ENCODE measurements at regions not wholly inside any gene's neighbourhood (a gene's known extent, or its start where the extent isn't known, plus 50 kb on each side); places are given as distances from the start of the nearest gene placed in this dataset.

GRCh38 chr5:52564587-52564986, 223.1 kb upstream of the ITGA1 start:
- TF ChIP-seq REST (IDR thresholded peaks at IDR 0.05; ENCODE audit: low read depth, low read length) (no peak), POLR2A (IDR thresholded peaks at IDR 0.05; ENCODE audit: low read depth, low read length) (no peak), KAT2A (conservative IDR thresholded peaks at IDR 0.05; ENCODE audit: control insufficient read depth, low read depth, low read length) (no peak), CTCF (IDR thresholded peaks at IDR 0.05 in 2 of 3, conservative IDR thresholded peaks at IDR 0.05 in 1 of 3; ENCODE audit: control insufficient read depth in 2 of 3, extremely low read depth in 1 of 3, insufficient read depth in 1 of 3, low read depth in 3 of 3, low read length in 3 of 3) (no peak), TAF1 (IDR thresholded peaks at IDR 0.05; ENCODE audit: borderline replicate concordance, low read depth, low read length) (no peak), JUND (IDR thresholded peaks at IDR 0.05; ENCODE audit: low read depth, low read length) (no peak), STAT1 (conservative IDR thresholded peaks at IDR 0.05) (no peak), PKNOX1 (IDR thresholded peaks at IDR 0.05) (no peak), CHD2 (IDR thresholded peaks at IDR 0.05; ENCODE audit: borderline replicate concordance, low read depth, low read length) (no peak), RAD21 (IDR thresholded peaks at IDR 0.05; ENCODE audit: insufficient read depth, low read depth, low read length) (no peak), SPI1 (IDR thresholded peaks at IDR 0.05; ENCODE audit: borderline replicate concordance, insufficient read depth, low read depth, low read length) (no peak), RAD51 (IDR thresholded peaks at IDR 0.05) (no peak), BCLAF1 (IDR thresholded peaks at IDR 0.05) (no peak)
